ENCODE measurements at regions not wholly inside any gene's neighbourhood (a gene's known extent, or its start where the extent isn't known, plus 50 kb on each side); places are given as distances from the start of the nearest gene placed in this dataset.
A peak's percentile ranks its signal among the peaks of the same experiment; 100 is the strongest.

- peak; percentile 78 for TF ChIP-seq CTCF (IDR thresholded peaks at IDR 0.05; ENCODE audit: low read depth, low read length)
- Histone ChIP-seq H3K4me3 (no peak overlapping the region), H3K4me1 (ENCODE audit: low read depth) (no peaks in the 10 kb centered on the region), H3K27ac (no peak overlapping the region), H3K36me3 (no peaks in the 10 kb centered on the region), H3K27me3 (no peaks in the 10 kb centered on the region), H3K9me3 (ENCODE audit: low read depth) (no peaks in the 10 kb centered on the region)
- DNase-seq (ENCODE audit: low read depth in 1 of 2, low spot score in 1 of 2): peak; percentile 70 to 91
Measured at GRCh38 chr7:119175911-119176627, 951.6 kb downstream of the ANKRD7 start.

- no peaks in the 10 kb centered on the region for H3K36me3 ChIP-seq
- H3K27me3 ChIP-seq: no peaks in the 10 kb centered on the region
- H3K9me3 ChIP-seq (ENCODE audit: low read depth): no peaks in the 10 kb centered on the region
- H3K27ac ChIP-seq: no peak overlapping the region
- no peak for DNase-seq (ENCODE audit: low read depth in 1 of 2, low spot score in 1 of 2)
- no peak overlapping the region for H3K4me3 ChIP-seq
- no peak for TF ChIP-seq CTCF (IDR thresholded peaks at IDR 0.05; ENCODE audit: low read depth, low read length)
- H3K4me1 ChIP-seq (ENCODE audit: low read depth): no peaks in the 10 kb centered on the region
Measured at GRCh38 chr7:119177863-119178262, 953.4 kb downstream of the ANKRD7 start.

GRCh38 chr7:119184124-119184788 is 959.8 kb downstream of the ANKRD7 start:
- DNase-seq (ENCODE audit: low read depth in 1 of 2, low spot score in 1 of 2): no peak
- Histone ChIP-seq H3K27me3 (no peaks in the 10 kb centered on the region), H3K27ac (no peak overlapping the region), H3K9me3 (ENCODE audit: low read depth) (no peaks in the 10 kb centered on the region), H3K4me3 (no peak overlapping the region), H3K4me1 (ENCODE audit: low read depth) (no peaks in the 10 kb centered on the region), H3K36me3 (no peaks in the 10 kb centered on the region)
- no peak for TF ChIP-seq CTCF (IDR thresholded peaks at IDR 0.05; ENCODE audit: low read depth, low read length)

- no peak for TF ChIP-seq CTCF (IDR thresholded peaks at IDR 0.05; ENCODE audit: low read depth, low read length)
- Histone ChIP-seq H3K9me3 (ENCODE audit: low read depth) (no peaks in the 10 kb centered on the region), H3K27ac (peak overlapping the region; percentile 67), H3K36me3 (no peaks in the 10 kb centered on the region), H3K27me3 (no peaks in the 10 kb centered on the region), H3K4me1 (ENCODE audit: low read depth) (peaks cover 9% of the 10 kb centered on the region), H3K4me3 (no peak overlapping the region)
- DNase-seq (ENCODE audit: low read depth in 1 of 2, low spot score in 1 of 2): peak in 1 of 2 donors; percentile 40
Measured at GRCh38 chr7:119196183-119196582, 971.7 kb downstream of the ANKRD7 start.

GRCh38 chr7:119197172-119197876 is 972.8 kb downstream of the ANKRD7 start:
- H3K27ac ChIP-seq: peak overlapping the region; percentile 67
- H3K36me3 ChIP-seq: no peaks in the 10 kb centered on the region
- no peaks in the 10 kb centered on the region for H3K9me3 ChIP-seq (ENCODE audit: low read depth)
- no peak overlapping the region for H3K4me3 ChIP-seq
- DNase-seq (ENCODE audit: low read depth in 1 of 2, low spot score in 1 of 2): no peak
- TF ChIP-seq CTCF (IDR thresholded peaks at IDR 0.05; ENCODE audit: low read depth, low read length): no peak
- peaks cover 9% of the 10 kb centered on the region for H3K4me1 ChIP-seq (ENCODE audit: low read depth)
- H3K27me3 ChIP-seq: no peaks in the 10 kb centered on the region

Measured in cardiac muscle cell (in vitro differentiated cells and primary cell).